Liver (tissue), 8 donors: ENCODE measurements at regions not wholly inside any gene's neighbourhood (a gene's known extent, or its start where the extent isn't known, plus 50 kb on each side); places are given as distances from the start of the nearest gene placed in this dataset.

ENCODE experiments used
- DNase-seq: peaks from one replicate; pipeline ENCODE4 v3.0.0-alpha.2; 2017; ENCODE audit warnings: low spot score
- H3K27ac ChIP-seq, 2 donors: one replicate each; pipeline ENCODE4 v1.7.0; 2013; ENCODE audit warnings: inconsistent platforms in 2 of 2, low read length in 2 of 2, control low read depth in 1 of 2, low read depth in 1 of 2, mild to moderate bottlenecking in 1 of 2
- H3K27me3 ChIP-seq, 4 donors: one replicate each; pipeline versions ENCODE4 v1.6.1 to v1.7.0; 2013; ENCODE audit warnings: low read length in 3 of 4, inconsistent platforms in 1 of 4, mild to moderate bottlenecking in 1 of 4, moderate library complexity in 1 of 4; ENCODE audit not compliant: control insufficient read depth in 4 of 4, insufficient read depth in 4 of 4
- H3K36me3 ChIP-seq, 4 donors: one replicate each; pipeline versions ENCODE4 v1.6.1 to v1.7.0; 2013; ENCODE audit warnings: low read length in 3 of 4, mild to moderate bottlenecking in 3 of 4, low read depth in 1 of 4, moderate library complexity in 1 of 4; ENCODE audit not compliant: control insufficient read depth in 4 of 4, insufficient read depth in 3 of 4
- H3K4me1 ChIP-seq, 4 donors: one replicate each; pipeline versions ENCODE4 v1.6.1 to v1.7.0; 2013; ENCODE audit warnings: low read length in 3 of 4, mild to moderate bottlenecking in 3 of 4, moderate library complexity in 1 of 4; ENCODE audit not compliant: control insufficient read depth in 4 of 4, insufficient read depth in 4 of 4
- H3K4me3 ChIP-seq, 3 donors: one replicate each; pipeline versions ENCODE4 v1.6.1 to v1.7.0; 2013; ENCODE audit warnings: low read length in 3 of 3, control low read depth in 1 of 3, low read depth in 1 of 3, mild to moderate bottlenecking in 1 of 3
- H3K9ac ChIP-seq, 2 donors: one replicate each; pipeline ENCODE4 v1.7.0; 2013; ENCODE audit warnings: low read length in 2 of 2, mild to moderate bottlenecking in 2 of 2, moderate library complexity in 2 of 2, control low read depth in 1 of 2, low read depth in 1 of 2
- H3K9me3 ChIP-seq, 4 donors: one replicate each; pipeline versions ENCODE4 v1.6.1 to v1.7.0; 2013; ENCODE audit warnings: low read length in 3 of 4; ENCODE audit not compliant: control insufficient read depth in 4 of 4
- ATF3 ChIP-seq: IDR thresholded peaks from 2 replicates; pipeline ENCODE4 v1.6.1; 2016; ENCODE audit warnings: antibody characterized with exemption
- EGR1 ChIP-seq, 2 donors: IDR thresholded peaks; 2 replicates each; pipeline ENCODE4 v1.6.1; 2016 to 2018; ENCODE audit warnings: antibody characterized with exemption in 2 of 2, low read depth in 2 of 2
- FOXA1 ChIP-seq: IDR thresholded peaks from 2 replicates; pipeline ENCODE4 v1.6.1; 2016; ENCODE audit warnings: antibody characterized with exemption
- FOXA2 ChIP-seq: IDR thresholded peaks from 2 replicates; pipeline ENCODE4 v1.6.1; 2016; ENCODE audit warnings: antibody characterized with exemption
- GABPA ChIP-seq, 2 donors: IDR thresholded peaks in 1 of 2; conservative IDR thresholded peaks in 1 of 2; 2 replicates each; pipeline ENCODE4 v1.6.1; 2016; ENCODE audit warnings: antibody characterized with exemption in 2 of 2, mild to moderate bottlenecking in 1 of 2, moderate library complexity in 1 of 2
- HNF4A ChIP-seq, 2 donors: conservative IDR thresholded peaks; 2 replicates each; pipeline ENCODE4 v1.6.1; 2016; ENCODE audit warnings: antibody characterized with exemption in 2 of 2, mild to moderate bottlenecking in 2 of 2
- HNF4G ChIP-seq: IDR thresholded peaks from 2 replicates; pipeline ENCODE4 v1.6.1; 2016; ENCODE audit warnings: antibody characterized with exemption
- JUND ChIP-seq, 2 donors: IDR thresholded peaks; 2 replicates each; pipeline ENCODE4 v1.6.1; 2016; ENCODE audit warnings: antibody characterized with exemption in 2 of 2
- MAX ChIP-seq: IDR thresholded peaks from 2 replicates; pipeline ENCODE4 v1.6.1; 2016; ENCODE audit warnings: antibody characterized with exemption
- NR2F2 ChIP-seq: IDR thresholded peaks from 2 replicates; pipeline ENCODE4 v1.6.1; 2016; ENCODE audit warnings: antibody characterized with exemption
- REST ChIP-seq: IDR thresholded peaks from 2 replicates; pipeline ENCODE4 v1.6.1; 2016; ENCODE audit warnings: antibody characterized with exemption, mild to moderate bottlenecking
- RXRA ChIP-seq, 2 donors: IDR thresholded peaks; 2 replicates each; pipeline ENCODE4 v1.6.1; 2017 to 2018; ENCODE audit warnings: antibody characterized with exemption in 2 of 2, mild to moderate bottlenecking in 1 of 2
- SP1 ChIP-seq: IDR thresholded peaks from 2 replicates; pipeline ENCODE4 v1.6.1; 2018; ENCODE audit warnings: antibody characterized with exemption, mild to moderate bottlenecking
- TAF1 ChIP-seq: conservative IDR thresholded peaks from 2 replicates; pipeline ENCODE4 v1.6.1; 2016; ENCODE audit warnings: antibody characterized with exemption, mild to moderate bottlenecking
- YY1 ChIP-seq: IDR thresholded peaks from 2 replicates; pipeline ENCODE4 v1.6.1; 2016; ENCODE audit warnings: antibody characterized with exemption, mild to moderate bottlenecking
- WGBS: extraction: QIAGEN DNeasy Blood & Tissue Kit; methylation state at CpG from one replicate; pipeline ENCODE4 v1.1.7; 2013; 5-methylcytosine and 5-hydroxymethylcytosine counted together
- TF ChIP-seq, protein P1 (sequence below): IDR thresholded peaks from 2 replicates; pipeline ENCODE4 v1.6.1; 2016; ENCODE audit warnings: antibody characterized with exemption
- TF ChIP-seq, protein P2 (sequence below): fragments of 150-350 bp; IDR thresholded peaks from 2 replicates; pipeline ENCODE4 v1.5.1; 2017; ENCODE audit warnings: improper control_type of control experiment, low read depth, low read length; ENCODE audit not compliant: missing input control
- donor health status: healthy.
- donor health status: healthy.
- donor health status: healthy.
- donor health status: healthy.
- donor health status: healthy.

- Histone ChIP-seq H3K4me3 (no peak overlapping the region), H3K36me3 (no peaks in the 10 kb centered on the region), H3K27ac (no peak overlapping the region), H3K4me1 (no peaks in the 10 kb centered on the region), H3K27me3 (no peaks in the 10 kb centered on the region), H3K9me3 (no peaks in the 10 kb centered on the region), H3K9ac (no peak overlapping the region)
- DNase-seq: no peak
- 23% methylated on average over 3 of the region's 3 CpGs for WGBS
- TF ChIP-seq, protein P1, sequence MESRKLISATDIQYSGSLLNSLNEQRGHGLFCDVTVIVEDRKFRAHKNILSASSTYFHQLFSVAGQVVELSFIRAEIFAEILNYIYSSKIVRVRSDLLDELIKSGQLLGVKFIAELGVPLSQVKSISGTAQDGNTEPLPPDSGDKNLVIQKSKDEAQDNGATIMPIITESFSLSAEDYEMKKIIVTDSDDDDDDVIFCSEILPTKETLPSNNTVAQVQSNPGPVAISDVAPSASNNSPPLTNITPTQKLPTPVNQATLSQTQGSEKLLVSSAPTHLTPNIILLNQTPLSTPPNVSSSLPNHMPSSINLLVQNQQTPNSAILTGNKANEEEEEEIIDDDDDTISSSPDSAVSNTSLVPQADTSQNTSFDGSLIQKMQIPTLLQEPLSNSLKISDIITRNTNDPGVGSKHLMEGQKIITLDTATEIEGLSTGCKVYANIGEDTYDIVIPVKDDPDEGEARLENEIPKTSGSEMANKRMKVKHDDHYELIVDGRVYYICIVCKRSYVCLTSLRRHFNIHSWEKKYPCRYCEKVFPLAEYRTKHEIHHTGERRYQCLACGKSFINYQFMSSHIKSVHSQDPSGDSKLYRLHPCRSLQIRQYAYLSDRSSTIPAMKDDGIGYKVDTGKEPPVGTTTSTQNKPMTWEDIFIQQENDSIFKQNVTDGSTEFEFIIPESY: no peak
- no peak for TF ChIP-seq YY1
- no peak for TF ChIP-seq TAF1
- TF ChIP-seq HNF4G: no peak
- no peak for TF ChIP-seq FOXA2
- no peak for TF ChIP-seq REST
- no peak for TF ChIP-seq ATF3
- TF ChIP-seq EGR1 (IDR thresholded peaks at IDR 0.05; ENCODE audit: low read depth in 2 of 2): no peak
- no peak for TF ChIP-seq NR2F2
- no peak for TF ChIP-seq SP1
- TF ChIP-seq, protein P2, sequence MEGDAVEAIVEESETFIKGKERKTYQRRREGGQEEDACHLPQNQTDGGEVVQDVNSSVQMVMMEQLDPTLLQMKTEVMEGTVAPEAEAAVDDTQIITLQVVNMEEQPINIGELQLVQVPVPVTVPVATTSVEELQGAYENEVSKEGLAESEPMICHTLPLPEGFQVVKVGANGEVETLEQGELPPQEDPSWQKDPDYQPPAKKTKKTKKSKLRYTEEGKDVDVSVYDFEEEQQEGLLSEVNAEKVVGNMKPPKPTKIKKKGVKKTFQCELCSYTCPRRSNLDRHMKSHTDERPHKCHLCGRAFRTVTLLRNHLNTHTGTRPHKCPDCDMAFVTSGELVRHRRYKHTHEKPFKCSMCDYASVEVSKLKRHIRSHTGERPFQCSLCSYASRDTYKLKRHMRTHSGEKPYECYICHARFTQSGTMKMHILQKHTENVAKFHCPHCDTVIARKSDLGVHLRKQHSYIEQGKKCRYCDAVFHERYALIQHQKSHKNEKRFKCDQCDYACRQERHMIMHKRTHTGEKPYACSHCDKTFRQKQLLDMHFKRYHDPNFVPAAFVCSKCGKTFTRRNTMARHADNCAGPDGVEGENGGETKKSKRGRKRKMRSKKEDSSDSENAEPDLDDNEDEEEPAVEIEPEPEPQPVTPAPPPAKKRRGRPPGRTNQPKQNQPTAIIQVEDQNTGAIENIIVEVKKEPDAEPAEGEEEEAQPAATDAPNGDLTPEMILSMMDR: no peak
- TF ChIP-seq FOXA1: no peak
- TF ChIP-seq MAX: no peak
- TF ChIP-seq RXRA (IDR thresholded peaks at IDR 0.05): no peak
Measured at GRCh38 chr5:12332480-12332879, 428.2 kb upstream of the CTNND2 start.

- H3K4me1 ChIP-seq: no peaks in the 10 kb centered on the region
- H3K27me3 ChIP-seq: no peaks in the 10 kb centered on the region
- H3K9ac ChIP-seq: no peak overlapping the region
- no peak overlapping the region for H3K27ac ChIP-seq
- no peaks in the 10 kb centered on the region for H3K36me3 ChIP-seq
- DNase-seq: no peak
- no peak overlapping the region for H3K4me3 ChIP-seq
- WGBS: 64% methylated on average over 9 of the region's 9 CpGs
- H3K9me3 ChIP-seq: no peaks in the 10 kb centered on the region
- TF ChIP-seq EGR1 (IDR thresholded peaks at IDR 0.05; ENCODE audit: low read depth in 2 of 2) (no peak), YY1 (no peak), REST (no peak), SP1 (no peak), ATF3 (no peak), NR2F2 (no peak), GABPA (IDR thresholded peaks at IDR 0.05 in 1 of 2, conservative IDR thresholded peaks at IDR 0.05 in 1 of 2) (no peak), HNF4A (conservative IDR thresholded peaks at IDR 0.05) (no peak), FOXA1 (no peak), MAX (no peak), JUND (IDR thresholded peaks at IDR 0.05) (no peak), RXRA (IDR thresholded peaks at IDR 0.05) (no peak)
Measured at GRCh38 chr5:12330993-12331588, 426.8 kb upstream of the CTNND2 start.
